GM12864 (cell line): ENCODE measurements at regions not wholly inside any gene's neighbourhood (a gene's known extent, or its start where the extent isn't known, plus 50 kb on each side); places are given as distances from the start of the nearest gene placed in this dataset.

Experiments
- DNase-seq: peaks from one replicate; pipeline ENCODE4 v3.0.0-alpha.2; 2011; ENCODE audit warnings: low read depth
- H3K4me3 ChIP-seq: 2 replicates; pipeline ENCODE4 v1.5.1; 2011; ENCODE audit warnings: mild to moderate bottlenecking, low read depth, low read length, control low read depth
- CTCF ChIP-seq: IDR thresholded peaks from 2 replicates; pipeline ENCODE4 v1.5.1; 2011; ENCODE audit warnings: low read depth, mild to moderate bottlenecking, moderate library complexity, low read length, control low read depth, inconsistent platforms; ENCODE audit errors: missing control alignments

GRCh38 chr4:27721193-27721592 lies 860.6 kb downstream of the STIM2 start:
- TF ChIP-seq CTCF: no peak
- H3K4me3 ChIP-seq: no peak overlapping the region
- DNase-seq: no peak

- DNase-seq: no peak
- no peak for TF ChIP-seq CTCF
- H3K4me3 ChIP-seq: no peak overlapping the region
These were observed 868.3 kb downstream of the STIM2 start for GRCh38 chr4:27728892-27729291.

GRCh38 chr4:27742816-27743215 lies 882.2 kb downstream of the STIM2 start:
- DNase-seq: no peak
- H3K4me3 ChIP-seq: no peak overlapping the region
- TF ChIP-seq CTCF: no peak

GRCh38 chr4:27759611-27760575 lies 899.3 kb downstream of the STIM2 start:
- no peak for TF ChIP-seq CTCF
- no peak overlapping the region for H3K4me3 ChIP-seq
- DNase-seq: no peak

- no peak for TF ChIP-seq CTCF
- DNase-seq: no peak
- H3K4me3 ChIP-seq: no peak overlapping the region
These were observed 903.3 kb downstream of the STIM2 start for GRCh38 chr4:27763830-27764525.

GRCh38 chr4:27764526-27764837 lies 903.8 kb downstream of the STIM2 start:
- H3K4me3 ChIP-seq: no peak overlapping the region
- no peak for DNase-seq
- no peak for TF ChIP-seq CTCF
